ENCODE measurements at regions not wholly inside any gene's neighbourhood (a gene's known extent, or its start where the extent isn't known, plus 50 kb on each side); places are given as distances from the start of the nearest gene placed in this dataset.
A peak's percentile ranks its signal among the peaks of the same experiment; 100 is the strongest.

DNA sequence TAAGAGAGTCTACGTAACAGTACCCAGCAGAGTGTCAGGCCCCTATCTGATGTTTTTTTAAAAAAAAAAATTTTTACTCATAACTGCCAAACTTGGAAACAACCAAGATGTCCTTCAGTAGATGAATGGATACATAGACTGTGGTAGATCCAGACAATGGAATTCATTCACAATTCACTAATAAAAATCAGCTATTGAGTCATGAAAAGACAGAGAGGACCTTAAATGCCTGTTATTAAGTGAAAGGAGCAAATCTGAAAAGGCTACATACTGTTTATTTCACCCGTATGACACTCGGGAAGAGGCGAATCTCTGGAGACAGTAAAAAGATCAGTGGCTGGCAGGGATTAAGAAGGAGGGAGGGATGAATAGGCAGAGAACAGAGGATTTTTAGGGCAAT, 541.4 kb upstream of the TENM4 start:
- no peak overlapping the region for H3K4me3 ChIP-seq (ENCODE audit: low read length)
- no peak for DNase-seq (ENCODE audit: low read depth)
- TF ChIP-seq, protein P1, sequence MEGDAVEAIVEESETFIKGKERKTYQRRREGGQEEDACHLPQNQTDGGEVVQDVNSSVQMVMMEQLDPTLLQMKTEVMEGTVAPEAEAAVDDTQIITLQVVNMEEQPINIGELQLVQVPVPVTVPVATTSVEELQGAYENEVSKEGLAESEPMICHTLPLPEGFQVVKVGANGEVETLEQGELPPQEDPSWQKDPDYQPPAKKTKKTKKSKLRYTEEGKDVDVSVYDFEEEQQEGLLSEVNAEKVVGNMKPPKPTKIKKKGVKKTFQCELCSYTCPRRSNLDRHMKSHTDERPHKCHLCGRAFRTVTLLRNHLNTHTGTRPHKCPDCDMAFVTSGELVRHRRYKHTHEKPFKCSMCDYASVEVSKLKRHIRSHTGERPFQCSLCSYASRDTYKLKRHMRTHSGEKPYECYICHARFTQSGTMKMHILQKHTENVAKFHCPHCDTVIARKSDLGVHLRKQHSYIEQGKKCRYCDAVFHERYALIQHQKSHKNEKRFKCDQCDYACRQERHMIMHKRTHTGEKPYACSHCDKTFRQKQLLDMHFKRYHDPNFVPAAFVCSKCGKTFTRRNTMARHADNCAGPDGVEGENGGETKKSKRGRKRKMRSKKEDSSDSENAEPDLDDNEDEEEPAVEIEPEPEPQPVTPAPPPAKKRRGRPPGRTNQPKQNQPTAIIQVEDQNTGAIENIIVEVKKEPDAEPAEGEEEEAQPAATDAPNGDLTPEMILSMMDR (conservative IDR thresholded peaks at IDR 0.05; ENCODE audit: low read length) = no peak

DNA sequence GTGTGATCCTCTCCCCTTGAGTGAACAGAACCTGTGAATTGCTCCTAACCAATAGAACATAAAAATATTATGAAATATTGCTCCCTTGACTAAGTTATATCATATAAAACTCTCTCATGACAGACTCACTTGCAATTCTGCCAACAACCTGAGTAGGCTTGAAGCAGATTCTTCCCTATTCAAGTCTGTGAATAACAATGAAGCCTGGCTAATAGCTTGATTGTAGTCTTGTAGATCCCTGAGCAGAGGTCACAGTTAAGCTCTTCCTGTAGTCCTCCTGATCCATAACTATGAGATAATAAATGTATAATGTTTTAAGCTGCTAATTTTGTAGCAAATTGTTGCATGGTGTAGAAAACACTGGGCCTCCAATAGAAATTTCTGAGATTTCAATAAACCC, 540.1 kb upstream of the TENM4 start:
- TF ChIP-seq, protein P1 (conservative IDR thresholded peaks at IDR 0.05; ENCODE audit: low read length) = no peak
- no peak overlapping the region for H3K4me3 ChIP-seq (ENCODE audit: low read length)
- DNase-seq (ENCODE audit: low read depth) = no peak

DNA sequence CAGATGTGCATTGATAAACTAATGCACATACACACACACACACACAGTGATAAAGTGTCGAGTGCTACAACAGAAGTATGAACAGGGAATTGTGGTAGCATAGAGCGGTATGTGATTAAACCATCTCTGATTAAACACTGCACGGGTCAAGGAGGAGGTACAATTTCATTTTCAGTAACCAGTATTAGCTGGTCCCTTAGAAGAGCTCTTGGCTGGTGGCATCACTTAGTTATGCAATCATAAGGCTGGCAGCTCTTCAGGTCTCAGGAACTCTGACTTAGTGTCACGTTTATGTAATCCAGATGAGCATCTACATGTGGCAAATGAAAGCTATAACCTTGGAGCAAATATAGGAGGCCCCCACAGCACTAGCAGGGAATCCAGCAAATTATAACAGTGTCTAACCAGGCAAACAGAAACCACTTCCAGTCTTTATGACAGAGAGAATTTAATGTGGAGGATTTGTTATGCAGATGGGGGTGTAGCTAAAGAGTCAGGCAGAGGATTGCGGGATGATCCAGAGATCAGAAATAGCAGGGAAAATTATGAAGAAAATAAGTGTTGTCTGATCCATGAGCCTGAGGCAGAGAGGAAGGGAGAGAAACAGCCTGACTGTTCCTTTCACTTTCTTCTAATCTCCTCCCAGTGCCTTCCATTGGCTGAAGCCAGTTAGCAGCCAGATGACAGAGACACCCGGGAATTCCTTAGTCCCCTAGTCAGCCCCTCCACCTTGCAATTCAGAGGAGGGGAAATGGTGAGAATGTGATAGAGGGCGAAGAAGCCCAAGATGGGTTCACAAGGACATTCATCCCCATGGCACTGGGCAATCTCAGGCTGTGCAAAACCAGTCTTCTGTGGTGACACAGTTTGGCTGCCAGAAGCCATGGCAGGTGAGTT, 533.1 kb upstream of the TENM4 start:
- H3K4me3 ChIP-seq (ENCODE audit: low read length) = peak overlapping the region; percentile 12
- TF ChIP-seq, protein P1 (conservative IDR thresholded peaks at IDR 0.05; ENCODE audit: low read length) = no peak
- peak; percentile 49 for DNase-seq (ENCODE audit: low read depth)

DNA sequence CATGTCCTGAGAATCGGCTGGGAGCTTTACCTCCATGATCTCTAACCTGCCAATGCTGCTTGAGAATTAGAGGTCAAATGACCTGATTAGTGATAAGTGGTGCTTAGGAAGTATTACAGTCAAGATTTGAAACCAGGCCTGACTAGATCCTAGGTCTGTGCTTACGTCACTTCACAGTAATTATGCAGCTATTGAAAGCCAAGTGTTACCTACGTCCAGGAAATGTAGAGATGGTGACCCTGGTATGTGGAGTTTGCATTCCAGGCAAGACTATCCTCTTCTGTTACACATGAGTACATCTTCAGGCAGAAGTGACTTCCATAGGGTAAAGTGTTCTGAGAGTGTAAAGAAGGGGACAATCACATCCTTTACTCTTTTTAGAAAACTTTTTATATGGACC, 530.4 kb upstream of the TENM4 start:
- TF ChIP-seq, protein P1 (conservative IDR thresholded peaks at IDR 0.05; ENCODE audit: low read length) = no peak
- DNase-seq (ENCODE audit: low read depth) = no peak
- H3K4me3 ChIP-seq (ENCODE audit: low read length) = no peak overlapping the region

DNA sequence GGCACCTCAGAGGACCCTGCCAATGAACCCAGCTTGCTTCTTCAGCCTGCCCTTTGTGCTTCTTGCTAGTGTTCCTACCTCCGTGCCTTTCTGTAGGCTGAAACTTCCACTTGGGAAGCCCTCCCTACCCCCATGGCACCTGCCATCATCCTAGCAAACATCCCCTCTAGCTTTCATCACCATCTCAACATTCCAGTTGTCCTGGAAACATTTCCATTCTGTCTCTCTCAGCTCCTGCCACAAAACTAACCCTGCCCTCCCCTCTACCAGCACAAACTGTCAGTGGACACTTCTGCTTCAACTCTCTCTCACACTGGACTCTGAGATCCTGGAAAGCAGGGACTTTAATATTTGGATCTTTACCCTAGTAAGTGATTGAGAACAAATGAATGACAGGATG, 525.8 kb upstream of the TENM4 start:
- H3K4me3 ChIP-seq (ENCODE audit: low read length) = no peak overlapping the region
- TF ChIP-seq, protein P1 (conservative IDR thresholded peaks at IDR 0.05; ENCODE audit: low read length) = no peak
- DNase-seq (ENCODE audit: low read depth) = no peak

DNA sequence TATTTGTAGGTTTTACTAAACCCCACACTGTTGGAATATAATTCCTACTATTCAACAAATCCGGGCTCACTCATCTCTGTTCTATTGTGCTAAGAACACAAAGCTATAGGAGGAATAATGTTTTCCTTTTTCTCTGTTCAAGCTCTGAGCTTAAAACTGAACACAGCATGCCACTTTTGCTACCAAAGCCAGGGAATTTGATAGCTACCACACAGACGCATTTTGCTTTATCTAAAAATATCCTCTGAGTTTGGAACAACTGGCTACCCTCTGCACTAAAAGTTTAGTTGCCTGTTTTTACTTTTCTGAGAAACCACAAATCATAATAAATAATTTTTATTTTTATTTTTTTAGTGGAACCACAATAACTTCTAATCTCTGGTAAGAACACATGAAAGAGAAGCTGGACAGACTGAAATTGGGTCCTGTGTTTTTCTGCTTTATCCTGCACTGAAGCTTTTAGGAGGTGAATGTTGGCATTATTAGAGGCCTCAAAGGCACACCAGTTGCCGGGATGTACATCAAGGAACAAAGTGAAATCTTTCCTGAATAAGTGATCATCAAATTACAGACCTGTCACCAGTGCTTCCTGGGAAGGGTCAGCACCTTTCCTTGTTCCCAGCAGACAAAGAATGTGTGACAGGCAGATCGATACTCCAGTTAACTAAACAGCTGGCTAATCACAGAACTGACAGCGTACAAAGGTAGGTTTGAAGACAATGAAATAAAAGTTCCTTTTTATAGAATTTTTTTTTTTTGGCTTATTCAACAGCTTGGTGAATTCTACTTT, 523.2 kb upstream of the TENM4 start:
- TF ChIP-seq, protein P1 (conservative IDR thresholded peaks at IDR 0.05; ENCODE audit: low read length) = no peak
- no peak overlapping the region for H3K4me3 ChIP-seq (ENCODE audit: low read length)
- DNase-seq (ENCODE audit: low read depth) = no peak
